NCI-H446 (cell line): ENCODE measurements at regions not wholly inside any gene's neighbourhood (a gene's known extent, or its start where the extent isn't known, plus 50 kb on each side); places are given as distances from the start of the nearest gene placed in this dataset.
A peak's percentile ranks its signal among the peaks of the same experiment; 100 is the strongest.

Experiments
- DNase-seq, 2 experiments: peaks; one replicate each; lab custom pipeline; 2025; lab: John Stamatoyannopoulos, UW

DNA sequence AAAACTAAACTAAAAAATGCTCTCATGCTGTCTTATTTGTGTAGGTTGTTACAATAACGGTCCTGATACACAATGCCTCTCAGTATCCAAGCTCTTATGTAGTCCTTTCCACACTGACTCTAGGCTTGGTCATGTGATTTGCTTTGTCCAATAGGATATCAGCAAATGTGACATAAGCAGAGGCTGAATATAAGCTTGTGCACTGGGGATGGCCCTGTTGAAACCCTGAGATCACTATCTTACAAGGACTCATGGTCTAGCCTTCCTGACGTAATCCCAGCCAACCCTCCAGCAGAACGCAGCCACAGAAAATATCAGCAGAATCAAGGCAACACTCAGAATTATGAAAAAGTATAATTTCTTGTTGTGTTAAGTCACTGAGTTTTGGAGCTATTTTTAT is 145.1 kb upstream of the CCN2 start:
- DNase-seq, result no peak

DNA sequence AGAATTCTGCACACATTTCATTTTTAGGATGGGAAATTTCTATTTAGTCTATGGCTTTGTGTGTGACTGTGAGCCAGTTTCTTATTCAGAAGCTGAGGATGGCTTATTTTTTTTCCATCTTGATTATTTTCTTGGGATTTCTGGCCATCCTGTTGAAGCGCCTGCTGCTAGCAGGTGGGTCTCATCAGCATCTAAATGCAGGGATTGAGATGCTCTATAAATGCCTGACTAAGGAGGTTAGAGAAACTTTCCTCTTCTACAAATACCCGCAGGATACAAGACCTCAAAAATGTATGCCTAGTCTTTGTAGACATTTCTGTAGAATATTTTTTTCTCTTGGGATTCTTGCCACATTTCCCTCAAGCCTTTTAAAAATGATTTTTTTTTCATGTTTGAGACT is 138.0 kb upstream of the CCN2 start:
- DNase-seq, result no peak

DNA sequence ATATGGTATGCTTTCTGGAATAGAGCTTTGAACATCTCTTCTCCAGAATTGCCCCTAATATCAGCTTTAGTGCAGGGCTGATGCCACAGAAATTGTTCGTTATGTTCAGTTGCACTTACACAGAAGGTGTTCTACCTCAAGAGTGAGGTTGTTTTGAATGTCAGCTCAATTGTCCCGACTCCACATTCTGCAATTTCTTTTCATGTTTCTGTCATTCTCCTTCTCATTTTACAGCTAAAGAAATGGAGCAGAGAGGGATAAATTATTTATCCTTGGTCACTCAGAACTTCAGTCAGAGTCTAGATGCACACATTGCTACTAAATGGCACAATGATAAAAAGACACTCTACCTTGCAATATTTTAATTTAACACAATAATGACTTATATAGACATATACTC is 137.0 kb upstream of the CCN2 start:
- no peak for DNase-seq

DNA sequence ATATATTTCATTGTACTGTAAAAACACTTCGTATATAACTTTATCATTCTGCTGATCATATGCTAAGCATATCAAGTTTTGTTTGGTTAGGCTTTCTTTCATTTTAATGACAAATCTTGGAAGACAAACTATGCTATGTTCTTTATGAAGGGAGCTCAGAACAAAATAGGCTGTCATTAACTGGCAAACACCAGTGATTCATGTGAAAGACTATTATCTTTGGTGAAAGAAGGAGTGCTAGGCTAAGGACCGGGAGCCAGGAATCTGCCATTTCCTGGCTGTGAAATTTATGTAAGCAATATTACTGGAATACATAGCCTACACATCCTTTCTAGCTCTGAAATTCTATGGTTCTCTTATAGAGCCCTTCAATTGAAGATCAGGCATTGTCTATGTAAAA is 136.2 kb upstream of the CCN2 start:
- peak in 1 of 2 experiments; percentile 16 for DNase-seq

DNA sequence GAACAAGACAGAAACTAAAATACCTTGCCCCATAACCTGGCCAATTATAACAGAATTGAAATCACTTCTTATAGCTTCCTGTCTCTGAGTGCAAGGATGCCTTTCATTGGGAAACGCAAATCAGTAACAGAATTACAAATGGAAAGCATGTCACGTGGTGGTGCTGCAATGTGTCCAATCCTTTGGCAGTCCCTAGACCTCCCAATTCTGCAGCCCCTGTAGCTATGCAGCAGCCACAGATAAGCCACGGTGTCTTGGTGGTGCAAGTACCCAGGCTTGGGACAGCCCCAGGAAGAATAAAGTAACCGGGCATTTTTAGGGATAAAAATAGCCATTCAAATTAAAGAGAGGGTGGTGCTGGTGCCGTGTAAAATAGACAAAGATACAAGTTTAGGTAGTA is 134.6 kb upstream of the CCN2 start:
- DNase-seq, result no peak

DNA sequence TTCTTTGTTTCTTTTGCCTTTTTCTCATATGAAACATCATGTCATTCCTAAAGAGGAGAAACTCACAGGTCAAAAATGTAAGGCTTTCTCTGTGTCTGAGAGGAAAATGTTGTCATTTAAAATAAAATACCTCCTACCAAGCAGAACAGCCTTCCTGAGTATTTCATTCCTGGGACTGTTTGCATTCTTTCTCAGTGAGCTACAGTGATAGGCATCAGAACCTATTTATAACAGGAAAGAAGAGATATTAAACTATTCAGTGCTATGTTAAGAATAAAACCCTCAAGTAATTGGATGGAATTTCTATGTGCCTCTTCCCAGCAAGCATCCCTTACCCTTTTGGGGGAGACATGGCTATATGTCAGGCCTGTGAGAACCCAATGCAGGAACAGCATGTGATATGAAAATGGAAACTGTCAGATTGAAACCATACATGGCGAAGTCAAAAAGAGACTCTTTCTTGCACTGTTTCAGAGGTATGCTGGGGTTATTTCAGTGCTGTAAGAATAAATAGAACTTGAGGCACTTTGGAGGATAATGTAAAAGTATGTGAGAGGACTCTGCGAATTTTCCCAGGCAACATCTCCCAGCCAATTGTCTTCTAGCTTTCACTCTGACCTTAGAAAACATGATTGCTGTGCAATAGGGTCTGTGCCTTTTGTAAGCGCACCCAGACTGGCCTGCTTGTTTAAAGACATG is 133.8 kb upstream of the CCN2 start:
- no peak for DNase-seq

DNA sequence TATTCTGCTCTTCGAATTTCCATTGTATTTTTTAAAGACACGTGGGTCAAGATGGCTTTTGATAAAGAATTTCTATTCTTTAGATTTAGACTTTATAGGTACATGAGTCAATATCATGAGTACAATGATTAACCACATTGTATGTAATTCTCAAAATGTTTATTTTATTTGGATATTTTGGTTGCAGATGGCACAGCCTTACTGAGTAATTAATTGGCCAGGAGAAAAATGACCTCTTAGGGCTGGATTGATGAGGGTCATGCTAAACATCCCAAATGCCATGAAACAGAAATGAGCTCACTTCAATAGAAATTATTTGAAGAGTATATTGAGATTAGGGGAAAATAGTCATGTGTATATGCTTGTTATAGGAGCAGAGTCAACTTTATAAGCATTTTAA is 131.2 kb upstream of the CCN2 start:
- no peak for DNase-seq

DNA sequence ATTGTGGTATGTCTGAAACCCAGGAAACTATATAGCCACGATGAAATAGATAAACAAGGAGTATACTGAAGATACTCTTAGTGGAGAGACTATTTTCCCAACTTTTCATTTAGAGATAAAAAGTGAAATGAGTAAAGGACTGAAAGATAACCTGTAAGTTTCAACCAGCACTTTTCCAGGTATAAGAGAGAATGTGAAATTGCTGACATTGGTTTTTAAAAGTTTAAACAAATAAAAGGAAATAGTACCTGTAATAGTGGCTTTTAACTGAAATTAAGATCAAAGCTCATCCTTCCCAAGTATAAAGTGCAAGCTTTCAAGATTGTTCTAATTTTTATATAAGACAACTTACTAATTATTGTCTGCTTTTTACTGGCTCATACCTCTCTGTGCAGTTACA is 130.2 kb upstream of the CCN2 start:
- DNase-seq, result no peak

DNA sequence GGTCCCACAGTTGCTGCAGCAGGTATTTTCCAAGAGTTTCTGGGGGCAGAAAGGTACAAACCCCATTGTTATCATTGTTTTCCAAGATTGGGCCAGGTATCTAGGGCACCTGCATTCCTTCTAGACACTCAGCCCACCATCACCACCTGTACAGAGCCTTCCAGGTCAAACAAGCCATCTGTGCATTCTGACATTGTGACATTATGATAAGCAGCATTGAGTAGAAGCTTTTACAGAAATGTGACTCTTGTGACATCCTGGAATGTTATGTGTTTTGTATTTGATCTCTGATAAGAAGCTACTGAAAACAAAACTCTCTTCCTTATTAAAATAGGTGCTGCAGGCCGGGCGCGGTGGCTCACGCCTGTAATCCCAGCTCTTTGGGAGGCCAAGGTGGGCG is 128.1 kb upstream of the CCN2 start:
- DNase-seq, result no peak

DNA sequence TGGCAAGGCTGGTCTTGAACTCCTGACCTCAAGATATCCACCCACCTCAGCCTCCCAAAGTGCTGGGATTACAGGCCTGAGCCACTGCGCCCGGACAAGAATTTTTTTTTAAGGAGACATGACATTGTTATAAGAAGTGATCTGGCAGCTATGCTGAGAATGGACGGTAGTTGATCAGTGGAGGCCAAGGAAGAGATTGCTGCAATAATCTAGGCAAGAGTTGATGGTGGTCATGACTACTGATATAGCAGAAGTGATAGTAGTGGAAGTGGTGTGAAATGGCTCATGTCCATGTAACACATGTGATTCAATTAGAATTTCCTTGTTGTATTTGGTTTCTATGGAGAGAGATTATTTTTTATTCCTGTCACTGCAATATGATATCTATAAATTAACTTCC is 125.3 kb upstream of the CCN2 start:
- no peak for DNase-seq

DNA sequence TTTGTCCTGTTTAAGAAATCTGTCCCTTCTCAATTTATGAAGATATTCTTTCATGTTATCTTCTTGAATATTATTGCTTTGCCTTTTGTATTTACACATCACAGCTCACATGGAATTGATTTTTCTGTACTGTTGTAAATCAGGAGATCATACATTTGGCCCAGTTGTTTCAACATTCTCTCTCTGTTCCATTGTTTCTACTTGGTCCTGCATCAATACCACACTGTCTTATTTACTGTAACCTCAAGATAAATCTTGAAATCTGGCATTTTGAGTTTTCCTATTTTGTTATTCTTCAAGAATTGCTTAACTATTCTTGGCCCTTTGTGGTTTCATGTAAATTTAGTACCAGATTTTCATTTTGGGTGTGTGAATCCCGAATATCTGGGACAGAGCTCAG is 121.7 kb upstream of the CCN2 start:
- DNase-seq, result no peak

DNA sequence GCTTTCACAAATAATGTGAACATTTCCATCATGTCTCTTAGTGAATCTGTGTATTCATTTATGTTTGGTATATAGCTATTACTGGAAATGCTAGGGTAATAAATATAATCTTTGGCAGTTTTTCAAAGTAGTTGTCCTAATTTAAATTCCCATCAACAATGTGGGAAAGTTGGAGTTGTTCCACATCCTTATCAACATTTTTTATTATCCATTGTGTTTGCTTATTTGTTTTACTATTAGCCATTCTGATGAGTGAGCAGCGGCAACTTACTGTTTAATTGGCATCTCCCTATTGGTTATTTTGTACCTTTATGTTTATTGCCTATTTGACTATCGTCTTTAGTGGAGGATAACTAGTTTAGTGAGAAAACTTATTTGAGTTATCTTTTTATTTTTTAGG is 121.1 kb upstream of the CCN2 start:
- DNase-seq, result no peak

DNA sequence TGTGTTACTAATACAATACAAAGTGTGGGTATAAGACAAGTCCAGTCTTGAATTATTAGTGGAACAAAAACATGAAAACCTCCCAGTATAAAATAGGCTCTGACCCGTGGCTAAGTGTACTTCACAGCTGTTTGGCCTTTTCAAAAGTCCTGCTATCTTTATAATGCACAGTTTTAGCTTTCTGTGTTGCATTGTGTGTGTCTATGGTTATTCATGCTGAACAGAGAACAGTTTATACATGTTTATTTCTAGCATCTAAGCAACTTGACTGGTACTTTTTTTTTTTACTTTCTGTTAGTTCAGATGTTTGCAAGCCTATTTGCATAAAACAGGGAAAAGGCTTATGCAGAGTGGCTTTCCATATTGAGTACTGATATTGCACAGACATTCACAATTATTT is 119.2 kb upstream of the CCN2 start:
- DNase-seq, result no peak

DNA sequence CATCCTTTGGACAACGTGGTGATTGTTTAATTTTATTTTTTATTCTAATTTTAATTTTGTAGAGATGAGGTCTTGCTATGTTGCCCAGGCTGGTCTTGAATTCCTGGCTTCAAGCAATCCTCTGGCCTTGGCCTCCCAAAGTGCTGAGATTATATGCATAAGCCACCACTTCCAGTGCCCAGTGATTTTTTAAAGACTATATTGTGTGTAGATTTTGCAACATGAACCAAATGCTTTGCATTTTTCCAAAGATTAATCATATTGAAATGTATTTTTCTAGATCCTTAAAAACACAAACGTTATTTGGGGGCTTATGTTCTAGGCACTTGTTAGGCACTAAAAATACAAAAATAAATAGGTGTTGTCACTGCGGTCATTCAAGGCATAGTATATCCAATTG is 117.6 kb upstream of the CCN2 start:
- DNase-seq, result no peak

DNA sequence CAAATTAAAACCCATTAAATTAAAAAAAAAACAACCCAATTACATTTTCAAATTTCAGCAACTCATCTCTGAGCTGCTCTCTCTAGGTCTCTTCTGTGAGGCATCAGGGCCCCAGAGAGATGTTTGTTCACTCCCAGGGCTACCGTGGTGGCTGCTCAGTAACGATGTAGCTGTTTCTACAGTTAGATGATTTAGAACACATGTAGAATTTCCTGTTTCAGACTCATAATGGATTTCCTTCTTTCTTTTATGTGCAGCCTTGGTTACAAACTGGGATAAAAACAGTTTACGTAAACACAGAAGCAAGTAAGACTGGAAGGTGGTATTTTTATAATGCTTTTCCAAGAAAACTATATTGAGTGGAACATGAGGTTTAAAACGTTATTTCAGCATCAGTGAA is 116.1 kb upstream of the CCN2 start:
- no peak for DNase-seq

DNA sequence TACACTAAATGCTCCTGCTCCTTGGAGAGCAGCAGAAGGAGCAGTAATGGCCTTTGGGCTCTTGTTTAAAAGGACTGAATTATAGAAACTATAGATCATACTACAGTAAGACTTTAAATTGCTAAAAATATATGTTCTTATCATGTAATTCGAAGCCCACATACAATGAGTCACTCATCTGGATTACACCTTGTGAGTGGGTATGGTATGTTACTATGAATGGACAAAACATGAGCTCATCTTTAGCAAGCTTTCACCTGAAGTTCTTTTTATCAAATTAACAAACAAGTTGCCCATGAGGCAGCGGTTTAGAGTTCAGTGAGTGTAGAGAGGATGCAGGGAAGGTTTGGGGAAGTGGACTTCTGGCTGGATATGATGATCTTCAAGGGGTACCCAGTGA is 114.4 kb upstream of the CCN2 start:
- DNase-seq, result no peak

DNA sequence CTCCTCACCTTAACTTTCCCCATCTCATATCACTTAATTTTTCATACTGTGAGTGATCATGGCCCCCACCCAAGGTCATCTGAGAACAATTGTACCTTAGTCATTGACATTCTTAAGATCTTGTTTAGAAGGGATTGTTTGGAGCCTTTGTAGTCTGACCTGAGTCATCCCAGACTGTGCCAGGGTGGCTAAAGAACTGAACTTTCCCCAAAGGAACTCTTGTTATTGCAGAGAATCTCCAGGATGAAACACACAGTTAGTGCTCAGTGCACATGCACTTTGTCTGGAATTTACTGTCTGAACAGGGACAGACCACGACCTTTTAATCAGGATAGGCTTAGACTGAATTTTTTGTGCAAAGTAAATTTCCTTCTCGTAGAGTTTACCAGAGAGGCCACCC is 112.6 kb upstream of the CCN2 start:
- no peak for DNase-seq

DNA sequence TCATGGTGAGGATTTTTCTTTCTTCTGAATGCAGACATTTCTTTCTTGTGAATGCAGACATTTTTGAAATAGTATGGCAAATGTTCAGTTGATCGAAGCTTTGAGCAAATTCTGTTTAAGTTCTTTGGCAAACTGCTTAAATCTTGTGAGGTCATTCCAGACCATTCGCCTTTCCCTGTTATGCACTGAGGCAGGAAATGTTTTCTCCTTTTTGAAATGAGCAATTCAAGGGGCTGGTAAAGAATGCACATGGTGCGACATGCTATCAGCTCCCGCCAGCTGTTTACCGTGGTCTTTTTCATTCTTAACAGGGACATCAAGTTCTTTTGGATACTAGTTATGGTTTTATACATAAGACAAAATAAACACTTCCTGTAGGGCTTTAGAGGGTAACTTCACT is 112.0 kb upstream of the CCN2 start:
- no peak for DNase-seq

DNA sequence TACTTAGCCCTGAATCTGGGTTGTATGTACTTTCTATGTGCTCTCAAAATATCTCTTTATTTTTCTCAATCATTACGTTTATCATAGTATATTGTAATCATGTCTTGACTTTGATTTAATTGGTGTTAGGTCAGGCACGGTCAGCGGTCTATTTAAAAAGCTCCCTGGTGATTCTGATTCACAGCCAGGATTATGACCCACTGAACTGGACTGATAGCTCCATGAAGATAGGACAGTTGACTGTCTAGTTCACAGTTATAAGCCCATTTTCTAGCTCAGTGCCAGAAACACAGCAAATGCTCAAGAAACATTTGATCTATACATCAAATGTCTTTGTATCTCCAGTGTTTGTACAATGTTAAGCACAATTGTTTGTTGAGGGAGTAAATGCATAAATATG is 111.5 kb upstream of the CCN2 start:
- DNase-seq, result no peak

DNA sequence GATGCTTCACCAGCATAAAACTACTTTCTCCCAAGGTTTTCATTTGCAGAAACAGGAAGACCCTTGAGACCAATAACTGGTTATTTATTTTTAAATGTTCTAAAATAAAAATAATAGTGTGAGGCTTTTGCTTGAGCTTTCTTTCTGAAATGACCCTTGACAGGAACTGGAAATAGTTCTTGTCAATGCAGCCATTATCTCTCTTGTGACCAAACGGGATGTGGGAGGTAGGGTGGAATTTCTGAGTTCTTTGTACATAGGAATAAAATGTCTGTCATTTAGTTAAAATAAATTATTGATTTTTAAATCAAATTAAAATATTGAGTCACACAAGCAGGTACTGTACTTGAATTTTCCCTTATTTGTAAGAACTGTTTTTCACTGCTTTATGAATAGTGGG is 110.2 kb upstream of the CCN2 start:
- no peak for DNase-seq

DNA sequence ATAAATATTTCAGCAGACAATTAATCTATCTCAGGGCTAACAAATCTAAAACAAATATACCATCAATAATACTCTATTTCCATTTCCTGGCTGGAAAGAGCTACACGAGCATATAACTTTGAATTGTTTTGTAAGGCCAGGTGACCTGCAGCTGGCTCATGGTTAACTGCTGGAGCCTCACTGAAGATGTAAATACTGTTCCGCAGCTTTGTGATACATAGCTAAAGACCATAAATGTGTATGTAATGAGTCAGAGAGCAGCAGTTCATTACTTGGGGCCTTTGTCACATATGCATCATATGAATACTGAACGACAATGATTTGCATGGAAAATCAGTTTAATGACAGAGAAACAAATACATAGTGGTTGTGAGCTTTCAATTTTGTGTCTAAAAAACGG is 109.4 kb upstream of the CCN2 start:
- no peak for DNase-seq

DNA sequence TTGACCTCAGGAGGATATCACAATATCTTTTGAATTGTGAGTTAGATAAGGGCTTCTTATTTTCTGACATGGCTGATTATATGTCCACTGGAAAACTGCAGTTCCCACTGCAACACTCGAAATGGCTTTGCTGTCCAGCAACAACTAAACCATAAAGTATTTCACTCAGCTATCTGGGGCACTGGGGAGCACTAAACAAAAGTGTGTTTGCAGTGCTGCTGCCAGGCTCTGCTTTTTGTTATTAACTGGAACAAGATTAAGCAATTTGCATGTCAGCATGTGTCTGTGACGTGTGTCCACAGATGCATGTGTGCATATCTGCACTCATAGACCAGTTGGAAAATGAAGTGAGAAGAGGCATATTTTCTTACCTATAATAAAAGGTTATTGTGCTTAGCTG is 107.8 kb upstream of the CCN2 start:
- DNase-seq, result no peak

DNA sequence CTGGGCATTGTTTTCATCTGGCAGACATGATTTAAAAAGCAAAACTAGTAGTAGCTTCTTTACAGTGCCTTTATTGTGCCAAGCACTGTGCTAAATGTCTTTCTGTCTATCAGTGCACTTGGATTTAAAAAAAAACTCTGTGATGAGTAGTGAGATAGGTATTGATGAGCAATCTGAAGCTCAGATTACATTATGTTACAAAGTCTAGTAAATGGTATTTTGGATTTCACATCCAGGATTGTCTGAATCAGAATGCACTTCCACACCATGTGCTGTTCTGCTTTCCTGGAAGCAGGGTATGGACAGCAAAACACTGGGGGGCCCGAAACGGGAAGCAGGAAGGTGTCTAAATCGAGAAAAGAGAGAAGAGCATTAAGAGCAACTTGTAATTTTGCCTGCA is 103.4 kb upstream of the CCN2 start:
- DNase-seq, result no peak

DNA sequence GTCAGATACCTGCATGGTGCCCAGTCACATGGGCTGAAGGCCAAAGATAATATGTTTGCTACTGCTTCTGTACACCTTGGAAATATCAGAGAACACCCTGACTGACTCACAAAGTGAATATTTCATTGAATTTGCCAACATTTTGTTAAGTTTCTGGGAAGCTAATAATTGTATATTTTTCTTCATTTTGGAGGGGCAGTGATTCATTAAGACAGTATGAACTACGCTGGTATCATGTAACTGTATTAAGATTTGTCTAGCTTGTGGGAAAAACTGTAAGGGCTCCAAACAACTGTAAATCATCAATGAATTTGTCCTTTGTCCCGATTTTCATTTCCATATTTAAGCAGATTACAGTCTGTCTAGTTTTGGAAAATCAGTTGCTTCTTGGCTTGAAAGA is 102.3 kb upstream of the CCN2 start:
- no peak for DNase-seq

DNA sequence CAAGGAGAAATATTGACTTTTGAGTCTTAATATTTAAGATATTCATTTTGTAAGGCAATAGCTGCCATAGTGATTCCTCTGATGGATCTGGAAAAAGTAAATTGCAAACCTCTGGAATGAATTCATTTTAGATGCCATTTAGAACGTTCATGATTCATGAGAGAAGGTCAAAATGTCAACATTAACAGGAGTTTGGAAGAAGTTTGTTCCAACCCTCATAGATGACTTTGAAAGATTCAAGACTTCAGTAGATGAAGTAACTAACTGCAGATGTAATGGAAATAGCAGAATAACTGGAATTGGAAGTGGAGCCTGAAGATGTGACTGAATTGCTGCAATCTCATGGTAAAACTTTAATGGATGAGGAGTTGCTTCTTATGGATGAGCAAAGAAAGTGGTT is 100.9 kb upstream of the CCN2 start:
- DNase-seq, result no peak
